K562 (cell line): ENCODE measurements at regions not wholly inside any gene's neighbourhood (a gene's known extent, or its start where the extent isn't known, plus 50 kb on each side); places are given as distances from the start of the nearest gene placed in this dataset.

Source experiments
- CBX8 ChIP-seq: fragments of 200-600 bp; sonication (generic); IDR thresholded peaks from 2 replicates; pipeline ENCODE4 v1.6.1; 2012; ENCODE audit warnings: borderline replicate concordance, mixed run types, low read depth, mild to moderate bottlenecking, moderate library complexity, mixed read lengths, low read length, control low read depth, inconsistent platforms; ENCODE audit not compliant: poor library complexity, severe bottlenecking; ENCODE audit errors: extremely low read depth
- JUN ChIP-seq, 2 experiments: sonication (generic) in 1 of 2; formaldehyde crosslinking in 1 of 2; IDR thresholded peaks; 2 replicates each; pipeline versions ENCODE4 v1.6.1 to v1.8.0; 2012 to 2022; ENCODE audit warnings: borderline replicate concordance in 2 of 2, mild to moderate bottlenecking in 2 of 2, improper control_type of control experiment in 1 of 2, low read depth in 1 of 2, low read length in 1 of 2, missing genetic modification reagents in 1 of 2
- NCOA1 ChIP-seq: fragments of 450-650 bp; IDR thresholded peaks from 2 replicates; pipeline ENCODE4 v1.6.1; 2016; ENCODE audit warnings: low read depth
- POLR2AphosphoS5 ChIP-seq: IDR thresholded peaks from 2 replicates; pipeline ENCODE4 v1.6.1; 2011; ENCODE audit warnings: mild to moderate bottlenecking, low read depth, low read length, moderate library complexity; ENCODE audit not compliant: control insufficient read depth, insufficient read depth
- ZC3H11A ChIP-seq: IDR thresholded peaks from 2 replicates; pipeline ENCODE4 v1.6.1; 2012; ENCODE audit warnings: low read depth, low read length, improper control_type of control experiment
- ZNF121 ChIP-seq: sonication (generic); formaldehyde crosslinking; conservative IDR thresholded peaks from 2 replicates; pipeline ENCODE4 v1.8.0; 2022; ENCODE audit warnings: missing genetic modification reagents
- ZNF239 ChIP-seq: fragments of 250-450 bp; sonication (Bioruptor Pico); IDR thresholded peaks from 2 replicates; pipeline ENCODE4 v1.4.0; 2020; ENCODE audit warnings: mild to moderate bottlenecking
- TF ChIP-seq, protein P1 (sequence below), 3 experiments: IDR thresholded peaks in 2 of 3; conservative IDR thresholded peaks in 1 of 3; 2 replicates each; pipeline ENCODE4 v1.5.1; 2011 to 2012; ENCODE audit warnings: low read length in 3 of 3, mild to moderate bottlenecking in 3 of 3, control low read depth in 2 of 3, improper control_type of control experiment in 1 of 3, inconsistent platforms in 1 of 3, low read depth in 1 of 3, mixed read lengths in 1 of 3, moderate library complexity in 1 of 3; ENCODE audit not compliant: insufficient read depth in 2 of 3

DNA sequence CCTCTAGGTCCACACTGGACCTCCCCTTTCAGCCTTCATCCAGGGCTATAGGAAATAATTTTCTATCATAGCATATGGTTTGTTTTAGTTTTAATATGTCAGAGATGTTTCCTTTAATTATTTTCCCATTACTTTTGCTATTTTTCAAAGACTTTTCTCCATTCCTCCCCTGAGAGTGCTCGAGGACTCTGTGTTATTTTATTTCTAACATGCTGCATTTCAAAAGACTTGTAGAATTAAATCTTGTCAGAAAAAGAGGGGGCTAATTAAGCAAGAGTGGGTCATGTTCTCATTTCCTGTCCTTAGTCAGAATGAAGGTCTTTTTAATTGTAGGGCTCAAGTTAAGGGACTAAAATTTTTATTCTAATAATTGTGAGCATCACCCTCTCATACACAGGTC, 71.6 kb upstream of the CTTNBP2 start:
- no peak for TF ChIP-seq NCOA1
- no peak for TF ChIP-seq ZNF239 (CRISPR knock-in tag)
- TF ChIP-seq ZC3H11A: no peak
- TF ChIP-seq, protein P1, sequence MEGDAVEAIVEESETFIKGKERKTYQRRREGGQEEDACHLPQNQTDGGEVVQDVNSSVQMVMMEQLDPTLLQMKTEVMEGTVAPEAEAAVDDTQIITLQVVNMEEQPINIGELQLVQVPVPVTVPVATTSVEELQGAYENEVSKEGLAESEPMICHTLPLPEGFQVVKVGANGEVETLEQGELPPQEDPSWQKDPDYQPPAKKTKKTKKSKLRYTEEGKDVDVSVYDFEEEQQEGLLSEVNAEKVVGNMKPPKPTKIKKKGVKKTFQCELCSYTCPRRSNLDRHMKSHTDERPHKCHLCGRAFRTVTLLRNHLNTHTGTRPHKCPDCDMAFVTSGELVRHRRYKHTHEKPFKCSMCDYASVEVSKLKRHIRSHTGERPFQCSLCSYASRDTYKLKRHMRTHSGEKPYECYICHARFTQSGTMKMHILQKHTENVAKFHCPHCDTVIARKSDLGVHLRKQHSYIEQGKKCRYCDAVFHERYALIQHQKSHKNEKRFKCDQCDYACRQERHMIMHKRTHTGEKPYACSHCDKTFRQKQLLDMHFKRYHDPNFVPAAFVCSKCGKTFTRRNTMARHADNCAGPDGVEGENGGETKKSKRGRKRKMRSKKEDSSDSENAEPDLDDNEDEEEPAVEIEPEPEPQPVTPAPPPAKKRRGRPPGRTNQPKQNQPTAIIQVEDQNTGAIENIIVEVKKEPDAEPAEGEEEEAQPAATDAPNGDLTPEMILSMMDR (IDR thresholded peaks at IDR 0.05 in 2 of 3, conservative IDR thresholded peaks at IDR 0.05 in 1 of 3; ENCODE audit: insufficient read depth in 2 of 3, low read depth in 1 of 3, low read length in 3 of 3): no peak
- TF ChIP-seq CBX8: no peak
- TF ChIP-seq JUN (IDR thresholded peaks at IDR 0.05; ENCODE audit: borderline replicate concordance, low read depth, low read length): no peak
- TF ChIP-seq JUN (CRISPR knock-in tag; IDR thresholded peaks at IDR 0.05; ENCODE audit: borderline replicate concordance): no peak
- no peak for TF ChIP-seq ZNF121
- TF ChIP-seq POLR2AphosphoS5: no peak
